ENCODE measurements at regions not wholly inside any gene's neighbourhood (a gene's known extent, or its start where the extent isn't known, plus 50 kb on each side); places are given as distances from the start of the nearest gene placed in this dataset.

- Histone ChIP-seq H3K9me3 (ENCODE audit: low read depth) (no peaks in the 10 kb centered on the region), H3K27me3 (no peaks in the 10 kb centered on the region), H3K4me2 (no peak overlapping the region), H3K4me3 (no peak overlapping the region), H3K27ac (no peak overlapping the region), H3K9me2 (replicated peaks; ENCODE audit: insufficient read depth) (no peaks in the 10 kb centered on the region), H3K4me1 (ENCODE audit: insufficient read depth) (no peaks in the 10 kb centered on the region), H2AFZ (no peak overlapping the region), H3K79me2 (no peaks in the 10 kb centered on the region), H3K36me3 (replicated peaks; ENCODE audit: insufficient read depth, low read depth) (no peaks in the 10 kb centered on the region), H4K20me1 (ENCODE audit: insufficient read depth, poor library complexity, severe bottlenecking) (no peaks in the 10 kb centered on the region)
- no peak for TF ChIP-seq CTCF (IDR thresholded peaks at IDR 0.05; ENCODE audit: poor library complexity)
- TF ChIP-seq EZH2 (IDR thresholded peaks at IDR 0.05; ENCODE audit: borderline replicate concordance) = no peak
- no peak for TF ChIP-seq EZH2phosphoT487 (IDR thresholded peaks at IDR 0.05; ENCODE audit: low read depth, severe bottlenecking, unreplicated experiment)
- 92% methylated on average over 1 of the region's 1 CpG for WGBS (ENCODE audit: low lambda C conversion rate, missing lambda C conversion rate)
- no peak for DNase-seq (ENCODE audit: low spot score)
Observed at GRCh38 chr4:79833857-79834256, 239.2 kb downstream of the ANTXR2 start.

GRCh38 chr4:79831701-79832514 is 241.1 kb downstream of the ANTXR2 start:
- no peak overlapping the region for H3K27ac ChIP-seq

GRCh38 chr4:79831119-79831528 is 241.9 kb downstream of the ANTXR2 start:
- Histone ChIP-seq H4K20me1 (ENCODE audit: insufficient read depth, poor library complexity, severe bottlenecking) (no peaks in the 10 kb centered on the region), H3K36me3 (replicated peaks; ENCODE audit: insufficient read depth, low read depth) (no peaks in the 10 kb centered on the region), H3K4me2 (no peak overlapping the region), H2AFZ (no peak overlapping the region), H3K4me3 (no peak overlapping the region), H3K27me3 (no peaks in the 10 kb centered on the region), H3K27ac (no peak overlapping the region), H3K4me1 (ENCODE audit: insufficient read depth) (no peaks in the 10 kb centered on the region), H3K9me2 (replicated peaks; ENCODE audit: insufficient read depth) (no peaks in the 10 kb centered on the region), H3K9me3 (ENCODE audit: low read depth) (no peaks in the 10 kb centered on the region), H3K79me2 (no peaks in the 10 kb centered on the region)
- TF ChIP-seq EZH2phosphoT487 (IDR thresholded peaks at IDR 0.05; ENCODE audit: low read depth, severe bottlenecking, unreplicated experiment) = no peak
- TF ChIP-seq EZH2 (IDR thresholded peaks at IDR 0.05; ENCODE audit: borderline replicate concordance) = no peak
- no peak for TF ChIP-seq CTCF (IDR thresholded peaks at IDR 0.05; ENCODE audit: poor library complexity)
- DNase-seq (ENCODE audit: low spot score) = no peak
- WGBS (ENCODE audit: low lambda C conversion rate, missing lambda C conversion rate) = 20% methylated on average over 3 of the region's 3 CpGs

More at GRCh38 chr4:79831701-79832514, 241.1 kb downstream of the ANTXR2 start:
- Histone ChIP-seq H3K36me3 (replicated peaks; ENCODE audit: insufficient read depth, low read depth) (no peaks in the 10 kb centered on the region), H3K4me1 (ENCODE audit: insufficient read depth) (no peaks in the 10 kb centered on the region), H3K4me2 (no peak overlapping the region), H3K9me3 (ENCODE audit: low read depth) (no peaks in the 10 kb centered on the region), H3K4me3 (no peak overlapping the region), H3K79me2 (no peaks in the 10 kb centered on the region), H2AFZ (no peak overlapping the region), H3K27me3 (no peaks in the 10 kb centered on the region), H4K20me1 (ENCODE audit: insufficient read depth, poor library complexity, severe bottlenecking) (no peaks in the 10 kb centered on the region), H3K9me2 (replicated peaks; ENCODE audit: insufficient read depth) (no peaks in the 10 kb centered on the region)
- no peak for DNase-seq (ENCODE audit: low spot score)
- TF ChIP-seq EZH2phosphoT487 (IDR thresholded peaks at IDR 0.05; ENCODE audit: low read depth, severe bottlenecking, unreplicated experiment) (no peak), EZH2 (IDR thresholded peaks at IDR 0.05; ENCODE audit: borderline replicate concordance) (no peak), CTCF (IDR thresholded peaks at IDR 0.05; ENCODE audit: poor library complexity) (no peak)

Data from hepatocyte (in vitro differentiated cells).